Myocyte (in vitro differentiated cells): ENCODE measurements at regions not wholly inside any gene's neighbourhood (a gene's known extent, or its start where the extent isn't known, plus 50 kb on each side); places are given as distances from the start of the nearest gene placed in this dataset.

ENCODE experiments used
- DNase-seq: peaks from one replicate; pipeline ENCODE4 v3.0.0-alpha.2; 2012; ENCODE audit warnings: low read depth

- no peak for DNase-seq
These were observed 563.7 kb downstream of the PLCL1 start for GRCh38 chr2:198368089-198368488.

- DNase-seq, result no peak
These were observed 558.3 kb downstream of the PLCL1 start for GRCh38 chr2:198362740-198363139.

- DNase-seq, result no peak
These were observed 554.9 kb downstream of the PLCL1 start for GRCh38 chr2:198359308-198359707.

- no peak for DNase-seq
These were observed 551.8 kb downstream of the PLCL1 start for GRCh38 chr2:198356157-198356556.

GRCh38 chr2:198351647-198352046, 547.3 kb downstream of the PLCL1 start:
- DNase-seq, result no peak

- no peak for DNase-seq
These were observed 543.6 kb downstream of the PLCL1 start for GRCh38 chr2:198347946-198348345.

GRCh38 chr2:198347349-198347748, 543.0 kb downstream of the PLCL1 start:
- no peak for DNase-seq

- DNase-seq, result no peak
These were observed 539.1 kb downstream of the PLCL1 start for GRCh38 chr2:198343471-198343870.

- DNase-seq, result no peak
These were observed 536.5 kb downstream of the PLCL1 start for GRCh38 chr2:198340846-198341245.

- DNase-seq, result no peak
These were observed 534.7 kb downstream of the PLCL1 start for GRCh38 chr2:198339116-198339515.

- no peak for DNase-seq
These were observed 533.0 kb downstream of the PLCL1 start for GRCh38 chr2:198337368-198337767.

- no peak for DNase-seq
These were observed 524.1 kb downstream of the PLCL1 start for GRCh38 chr2:198328454-198328853.

- no peak for DNase-seq
These were observed 523.1 kb downstream of the PLCL1 start for GRCh38 chr2:198327526-198327925.

GRCh38 chr2:198326431-198326830, 522.0 kb downstream of the PLCL1 start:
- DNase-seq, result peak; percentile 28

- DNase-seq, result no peak
These were observed 521.0 kb downstream of the PLCL1 start for GRCh38 chr2:198325359-198325758.

- DNase-seq, result no peak
These were observed 519.7 kb downstream of the PLCL1 start for GRCh38 chr2:198324071-198324470.

GRCh38 chr2:198322275-198322674, 517.9 kb downstream of the PLCL1 start:
- DNase-seq, result peak; percentile 8

GRCh38 chr2:198321522-198322088, 517.2 kb downstream of the PLCL1 start:
- no peak for DNase-seq

- peak; percentile 14 for DNase-seq
These were observed 512.5 kb downstream of the PLCL1 start for GRCh38 chr2:198316852-198317396.

- DNase-seq, result no peak
These were observed 511.6 kb downstream of the PLCL1 start for GRCh38 chr2:198315791-198316630.

- DNase-seq, result peak; percentile 65
These were observed 510.3 kb downstream of the PLCL1 start for GRCh38 chr2:198314559-198315153.
